ENCODE measurements at regions not wholly inside any gene's neighbourhood (a gene's known extent, or its start where the extent isn't known, plus 50 kb on each side); places are given as distances from the start of the nearest gene placed in this dataset.
"Not testable (repeated sequence)": the region's sequence is repeated elsewhere in the genome, so short reads cannot be mapped to it uniquely, and the experiment has no call there.

- 61 to 69% methylated on average over 4 of the region's 4 CpGs for WGBS, 2 donors
- no peak overlapping the region for H3K4me3 ChIP-seq
- TF ChIP-seq CTCF (IDR thresholded peaks at IDR 0.05) (no peak), POLR2AphosphoS5 (IDR thresholded peaks at IDR 0.05) (no peak), EP300 (IDR thresholded peaks at IDR 0.05) (no peak), POLR2A (IDR thresholded peaks at IDR 0.05) (no peak)
These were observed 246.8 kb upstream of the ST6GAL2 start for GRCh38 chr2:107132746-107133145.

GRCh38 chr2:107133412-107133811, 247.4 kb upstream of the ST6GAL2 start:
- Histone ChIP-seq H3K27ac (no peak overlapping the region), H3K27me3 (no peaks in the 10 kb centered on the region), H3K4me1 (no peaks in the 10 kb centered on the region), H3K36me3 (no peaks in the 10 kb centered on the region), H3K9me3 (no peaks in the 10 kb centered on the region), H3K4me3 (no peak overlapping the region)
- ATAC-seq (ENCODE audit: low FRiP score in 2 of 2): no peak
- no peak for TF ChIP-seq CTCF (IDR thresholded peaks at IDR 0.05)
- TF ChIP-seq POLR2A (IDR thresholded peaks at IDR 0.05): no peak
- no peak for TF ChIP-seq EP300 (IDR thresholded peaks at IDR 0.05)
- TF ChIP-seq POLR2AphosphoS5 (IDR thresholded peaks at IDR 0.05): no peak
- WGBS, 2 donors: 67 to 92% methylated on average over 1 of the region's 1 CpG
- no peak for DNase-seq

More at GRCh38 chr2:107132746-107133145, 246.8 kb upstream of the ST6GAL2 start:
- H3K4me1 ChIP-seq: no peaks in the 10 kb centered on the region
- no peaks in the 10 kb centered on the region for H3K36me3 ChIP-seq
- H3K9me3 ChIP-seq: no peaks in the 10 kb centered on the region
- H3K27ac ChIP-seq: no peak overlapping the region
- no peak for DNase-seq
- H3K27me3 ChIP-seq: no peaks in the 10 kb centered on the region
- no peak for ATAC-seq (ENCODE audit: low FRiP score in 2 of 2)

- Histone ChIP-seq H3K27me3 (no peaks in the 10 kb centered on the region), H3K27ac (no peak overlapping the region), H3K4me3 (no peak overlapping the region), H3K9me3 (no peaks in the 10 kb centered on the region), H3K36me3 (no peaks in the 10 kb centered on the region), H3K4me1 (no peaks in the 10 kb centered on the region)
- no peak for DNase-seq
- TF ChIP-seq POLR2A (IDR thresholded peaks at IDR 0.05) (no peak), CTCF (IDR thresholded peaks at IDR 0.05) (no peak), EP300 (IDR thresholded peaks at IDR 0.05) (no peak), POLR2AphosphoS5 (IDR thresholded peaks at IDR 0.05) (no peak)
- no peak for ATAC-seq (ENCODE audit: low FRiP score in 2 of 2)
These were observed 250.8 kb upstream of the ST6GAL2 start for GRCh38 chr2:107136733-107137132.

GRCh38 chr2:107137706-107138105, 251.7 kb upstream of the ST6GAL2 start:
- no peaks in the 10 kb centered on the region for H3K36me3 ChIP-seq
- H3K27me3 ChIP-seq: no peaks in the 10 kb centered on the region
- 71 to 83% methylated on average over 2 of the region's 2 CpGs for WGBS, 2 donors
- TF ChIP-seq EP300 (IDR thresholded peaks at IDR 0.05) (no peak), CTCF (IDR thresholded peaks at IDR 0.05) (no peak), POLR2A (IDR thresholded peaks at IDR 0.05) (no peak), POLR2AphosphoS5 (IDR thresholded peaks at IDR 0.05) (no peak)
- H3K4me1 ChIP-seq: no peaks in the 10 kb centered on the region
- no peak overlapping the region for H3K4me3 ChIP-seq
- H3K9me3 ChIP-seq: no peaks in the 10 kb centered on the region
- DNase-seq: no peak
- ATAC-seq (ENCODE audit: low FRiP score in 2 of 2): no peak
- no peak overlapping the region for H3K27ac ChIP-seq

- ATAC-seq (ENCODE audit: low FRiP score in 2 of 2): no peak
- Histone ChIP-seq H3K36me3 (no peaks in the 10 kb centered on the region), H3K4me3 (no peak overlapping the region), H3K27ac (no peak overlapping the region), H3K27me3 (no peaks in the 10 kb centered on the region), H3K4me1 (no peaks in the 10 kb centered on the region), H3K9me3 (no peaks in the 10 kb centered on the region)
- no peak for TF ChIP-seq POLR2AphosphoS5 (IDR thresholded peaks at IDR 0.05)
- no peak for TF ChIP-seq EP300 (IDR thresholded peaks at IDR 0.05)
- no peak for TF ChIP-seq CTCF (IDR thresholded peaks at IDR 0.05)
- no peak for TF ChIP-seq POLR2A (IDR thresholded peaks at IDR 0.05)
- DNase-seq: no peak
- 85 to 90% methylated on average over 2 of the region's 2 CpGs for WGBS, 2 donors
These were observed 260.2 kb upstream of the ST6GAL2 start for GRCh38 chr2:107146181-107146580.

GRCh38 chr2:107146645-107147044, 260.7 kb upstream of the ST6GAL2 start:
- not testable (repeated sequence) for H3K27ac ChIP-seq; DNase-seq; H3K4me3 ChIP-seq; H3K36me3 ChIP-seq; ATAC-seq (ENCODE audit: low FRiP score in 2 of 2); H3K9me3 ChIP-seq; H3K27me3 ChIP-seq; H3K4me1 ChIP-seq
- 89 to 92% methylated on average over 5 of the region's 5 CpGs for WGBS, 2 donors

Measured in upper lobe of left lung (tissue), 6 donors.